T-helper 1 cell treated with Interleukin-12 subunit alpha and Interleukin-12 subunit beta and Interleukin-4 antibody, amounts not matched to agents 30 ng/mL and 1 ng/mL, for 36 hours (primary cell): ENCODE measurements at regions not wholly inside any gene's neighbourhood (a gene's known extent, or its start where the extent isn't known, plus 50 kb on each side); places are given as distances from the start of the nearest gene placed in this dataset.

Source experiments
- intact Hi-C: fragments of 100-400 bp; cut with micrococcal nuclease; formaldehyde crosslinking; loops from one replicate; pipeline ENCODE4 v1.15.1; 2024

DNA sequence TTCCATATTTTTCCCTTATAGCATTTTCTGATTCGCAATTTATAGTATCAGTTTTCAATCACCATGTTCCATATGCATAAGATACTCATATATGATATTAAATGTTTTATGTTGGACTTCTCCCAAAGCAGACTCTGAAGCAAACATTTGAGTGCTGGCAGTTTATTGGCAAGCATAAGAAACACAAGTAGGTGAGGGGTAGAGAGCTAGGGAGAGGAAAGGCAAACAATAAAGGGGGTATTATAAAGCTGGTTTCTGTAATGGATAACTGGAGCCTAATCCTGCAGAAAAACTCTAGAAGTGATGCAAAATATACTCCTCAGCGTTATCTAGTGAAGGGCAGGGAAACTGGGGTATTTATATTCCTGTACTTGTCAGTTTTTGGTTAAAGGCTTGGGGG, 491.5 kb upstream of the TGFBR2 start:
- intact Hi-C loops: loop anchor here (5.0 to 10.0 kb wide), 3 partner anchors 492 to 1020 kb away; partner anchors contain the start of gene TGFBR2

DNA sequence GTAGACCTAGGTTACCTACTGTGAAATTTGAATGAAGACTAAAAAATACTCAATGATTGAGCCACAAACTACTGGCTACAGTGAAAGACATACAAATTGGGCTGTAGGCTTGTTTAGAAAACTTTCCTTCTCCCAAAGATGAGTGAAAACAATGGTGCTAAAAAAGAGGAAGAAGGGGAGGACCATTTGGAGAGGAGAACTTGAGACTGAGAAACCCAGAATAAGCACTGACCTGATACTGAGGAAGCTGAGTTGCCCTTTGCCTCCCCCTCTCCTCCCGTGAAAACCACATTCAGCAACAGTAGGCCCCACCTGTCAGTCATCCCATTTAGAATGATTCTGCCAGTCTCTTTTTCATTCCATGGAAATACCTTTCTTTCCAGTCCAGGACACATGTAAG, 484.0 kb upstream of the TGFBR2 start:
- intact Hi-C loops: no loop called here

DNA sequence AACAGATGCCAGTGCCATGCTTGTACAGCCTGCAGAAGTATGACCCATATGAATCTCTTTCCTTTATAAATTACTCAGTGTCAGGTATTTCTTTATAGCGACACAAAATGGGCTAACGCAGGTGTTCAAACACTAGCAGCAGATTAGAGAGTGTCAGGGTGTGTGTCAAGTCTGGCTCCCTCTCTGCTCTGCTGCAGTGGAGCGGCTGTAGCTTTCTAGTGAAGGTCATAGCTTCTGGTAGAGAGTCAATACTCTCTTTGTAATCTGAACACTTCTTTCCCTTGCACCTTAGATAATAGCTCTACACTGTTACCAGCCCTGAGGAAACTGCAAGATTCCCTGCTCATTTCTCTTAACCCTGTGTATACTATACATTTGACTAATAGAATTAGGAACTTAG, 483.2 kb upstream of the TGFBR2 start:
- intact Hi-C loops: no loop called here

DNA sequence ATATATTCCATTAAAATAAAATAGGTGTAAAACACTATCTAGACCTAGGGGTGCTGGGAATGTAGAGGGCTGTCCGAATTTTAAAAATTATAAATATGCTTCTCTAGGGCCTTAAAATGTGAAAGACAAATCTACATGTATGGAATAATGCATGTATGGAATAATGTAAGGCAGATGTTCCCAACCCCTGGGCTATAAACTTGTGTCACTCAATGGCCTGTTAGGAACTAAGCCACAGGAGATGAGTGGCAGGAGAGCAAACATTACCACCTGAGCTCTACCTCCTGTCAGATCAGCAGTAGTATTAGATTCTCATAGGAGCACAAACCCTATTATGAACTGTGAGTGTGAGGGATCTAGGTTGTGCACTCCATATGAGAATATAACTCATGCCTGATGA, 482.6 kb upstream of the TGFBR2 start:
- intact Hi-C loops: no loop called here

DNA sequence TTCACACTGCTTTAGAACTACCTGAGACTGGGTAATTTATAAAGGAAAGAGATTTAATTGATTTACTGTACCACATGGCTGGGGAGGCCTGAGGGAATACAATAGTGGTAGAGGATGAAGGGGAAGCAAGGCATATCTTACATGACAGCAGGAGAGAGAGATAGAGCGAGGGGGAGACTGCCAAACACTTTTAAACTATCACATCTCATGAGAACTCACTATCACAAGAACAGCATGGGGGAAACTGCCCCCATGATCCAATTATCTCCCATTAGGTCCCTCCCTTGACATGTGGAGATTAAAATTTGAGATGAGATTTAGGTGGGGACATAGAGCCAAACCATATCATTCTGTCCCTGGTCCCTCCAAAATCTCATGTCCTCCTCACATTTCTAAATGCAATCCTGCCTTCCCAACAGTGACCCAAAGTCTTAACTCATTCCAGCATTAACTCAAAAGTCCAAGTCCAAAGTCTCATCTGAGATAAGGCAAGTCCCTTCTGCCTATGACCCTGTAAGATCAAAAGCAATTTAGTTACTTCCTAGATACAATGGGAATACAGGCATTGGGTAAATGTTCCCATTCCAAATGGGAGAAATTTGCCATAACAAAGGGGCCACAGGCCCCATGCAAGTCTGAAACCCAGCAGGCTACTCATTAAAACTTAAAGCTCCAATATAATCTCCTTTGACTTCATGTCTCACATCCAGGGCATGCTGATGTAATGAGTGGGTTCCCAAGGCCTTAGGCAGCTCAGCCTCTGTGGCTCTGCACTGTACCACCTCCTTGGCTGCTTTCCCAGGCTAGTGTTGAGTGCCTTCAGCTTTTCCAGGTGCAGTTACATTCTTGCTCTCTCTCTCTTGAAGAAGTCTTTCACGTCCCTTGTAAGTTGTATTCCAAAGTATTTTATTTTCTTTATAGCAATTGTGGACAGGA, 481.7 kb upstream of the TGFBR2 start:
- intact Hi-C loops: no loop called here

DNA sequence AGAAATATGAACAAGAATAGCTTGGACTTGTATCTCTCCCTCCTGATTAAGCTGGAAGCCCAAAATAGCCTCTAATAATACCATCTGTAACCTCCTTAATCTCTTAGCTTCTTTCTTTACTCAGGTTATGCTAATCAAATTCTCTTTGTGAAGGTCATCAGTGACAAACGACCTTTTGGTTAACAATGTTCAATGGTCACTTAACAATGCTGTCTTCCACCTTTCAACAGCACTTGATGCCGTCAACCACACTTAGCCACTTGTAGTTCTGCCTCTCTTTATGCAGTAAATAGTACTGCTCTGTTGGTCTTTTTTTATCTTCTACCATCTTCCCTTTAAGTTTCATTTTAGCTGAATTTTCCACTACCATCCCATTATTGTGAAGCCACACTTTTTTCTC, 476.6 kb upstream of the TGFBR2 start:
- intact Hi-C loops: no loop called here

DNA sequence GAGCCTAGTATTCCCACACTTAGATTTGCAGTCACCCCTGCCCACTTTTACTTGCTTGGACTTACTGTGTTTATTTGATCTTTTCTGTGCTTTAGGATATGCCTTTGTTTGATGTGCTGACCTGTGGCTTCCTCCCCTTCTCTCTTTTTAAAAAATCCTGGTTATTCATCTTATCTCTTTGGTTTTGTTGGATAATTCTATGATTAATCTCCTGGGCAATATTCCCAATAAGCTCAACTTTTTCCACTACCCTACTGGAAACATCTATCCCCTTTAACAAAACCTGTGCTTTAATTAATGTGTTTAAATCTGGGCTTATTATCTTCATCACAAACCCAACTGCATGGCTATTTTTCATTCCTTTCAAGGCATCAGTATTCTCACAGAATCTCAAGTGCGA, 476.0 kb upstream of the TGFBR2 start:
- intact Hi-C loops: no loop called here

DNA sequence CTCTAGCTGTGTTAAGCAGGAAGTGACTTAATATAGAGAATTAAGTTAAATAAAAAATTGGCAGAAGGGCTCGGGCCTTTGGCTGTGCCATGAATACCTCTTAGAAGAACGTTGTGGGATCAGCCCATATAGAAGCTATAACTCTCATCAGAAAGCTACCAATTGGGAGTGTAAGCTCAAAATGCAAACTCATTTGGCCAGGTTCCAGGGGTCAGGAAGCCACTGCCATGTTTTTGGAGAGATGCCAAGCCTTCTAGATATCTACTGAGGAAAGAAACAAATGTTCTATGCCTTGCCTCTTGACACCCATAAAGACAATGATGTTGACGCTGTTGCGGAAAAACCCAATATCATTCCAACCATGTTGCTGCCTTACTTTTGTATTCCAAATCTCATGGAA, 475.2 kb upstream of the TGFBR2 start:
- intact Hi-C loops: no loop called here

DNA sequence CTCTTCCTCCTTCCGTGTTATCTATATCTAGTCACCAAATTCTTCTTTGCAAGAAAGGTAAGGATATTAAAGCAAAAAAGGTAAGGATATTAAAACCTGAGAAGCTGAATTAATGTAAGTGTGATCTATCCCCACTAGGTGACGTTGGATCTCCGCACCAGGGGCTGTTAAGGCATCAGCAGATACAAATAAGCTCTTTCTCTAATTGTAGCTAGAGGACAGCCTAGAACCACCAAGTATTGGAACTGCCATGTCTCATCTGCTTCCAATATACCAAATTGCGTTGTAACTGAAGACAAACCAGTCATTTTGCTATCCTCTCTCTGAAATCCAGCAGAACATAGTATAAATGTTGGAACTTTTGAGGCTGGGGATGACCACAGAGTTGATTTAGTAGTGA, 471.2 kb upstream of the TGFBR2 start:
- intact Hi-C loops: no loop called here

DNA sequence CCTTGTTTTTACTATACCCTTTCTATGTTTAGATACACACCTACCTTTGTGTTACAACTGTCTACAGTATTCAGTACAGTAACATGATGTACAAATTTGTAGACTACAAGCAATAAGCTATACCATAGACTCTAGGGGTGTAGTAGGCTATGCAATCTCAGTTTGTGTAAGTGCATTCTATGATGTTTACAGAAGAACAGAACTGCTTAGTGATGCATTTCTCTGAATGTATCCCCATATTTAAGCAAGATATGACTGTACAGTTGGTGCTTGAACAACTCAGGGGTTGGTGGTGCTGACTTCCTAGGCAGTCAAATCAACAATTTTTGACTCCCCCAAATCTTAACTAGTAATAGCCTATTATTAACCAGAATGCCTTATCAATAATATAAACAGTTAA, 467.1 kb upstream of the TGFBR2 start:
- intact Hi-C loops: no loop called here

DNA sequence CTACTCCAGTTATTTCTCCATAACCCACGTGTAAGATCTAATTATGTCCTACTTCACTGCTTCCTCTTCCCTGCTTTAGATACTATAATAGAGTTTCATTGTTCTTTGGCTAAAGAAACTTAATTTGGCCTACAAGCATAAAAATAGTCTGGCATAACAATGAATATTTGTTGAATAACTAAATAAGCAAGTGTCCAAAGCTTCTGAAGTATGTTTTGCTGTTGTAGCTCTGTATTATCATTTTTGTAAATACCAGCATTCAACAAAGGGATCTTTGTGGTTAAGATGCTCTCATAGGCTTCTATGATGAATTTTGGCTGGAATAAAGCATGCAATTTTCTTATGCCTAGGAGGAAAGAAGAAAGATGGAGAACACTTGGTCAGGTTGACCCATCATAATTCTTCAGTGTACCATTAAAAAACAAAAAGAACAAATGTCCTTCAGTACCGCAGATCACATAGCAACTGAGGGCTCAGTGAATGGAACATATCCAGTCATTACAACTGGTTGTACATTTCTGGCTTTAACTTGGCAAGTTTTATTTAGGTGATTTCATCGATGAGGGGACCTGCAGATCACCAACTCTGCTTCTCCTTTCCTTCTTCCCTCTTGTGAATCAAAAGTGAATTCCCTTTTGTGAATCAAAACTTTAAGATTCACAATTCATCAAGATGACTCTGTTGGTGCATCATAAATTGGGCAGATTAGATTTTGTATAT, 465.9 kb upstream of the TGFBR2 start:
- intact Hi-C loops: no loop called here

DNA sequence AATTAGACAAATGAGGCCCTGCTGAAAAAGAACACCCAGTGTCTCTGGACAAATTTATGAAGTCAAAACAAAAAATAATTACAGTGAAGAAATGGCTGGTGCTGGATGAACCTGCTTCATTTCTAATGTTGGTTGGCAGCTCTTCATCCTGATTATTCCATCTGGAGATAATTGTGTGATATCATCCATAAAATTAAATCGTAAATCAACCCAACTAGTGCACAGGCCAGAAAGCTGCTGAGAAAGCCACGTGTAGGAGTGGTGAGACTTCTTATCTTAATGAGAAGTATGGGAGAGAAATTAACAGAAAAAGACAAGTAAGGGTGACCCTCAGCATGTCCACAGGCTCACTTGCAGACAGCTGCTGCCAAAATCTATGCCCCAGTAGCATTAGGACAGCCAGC, 465.2 kb upstream of the TGFBR2 start:
- intact Hi-C loops: no loop called here

DNA sequence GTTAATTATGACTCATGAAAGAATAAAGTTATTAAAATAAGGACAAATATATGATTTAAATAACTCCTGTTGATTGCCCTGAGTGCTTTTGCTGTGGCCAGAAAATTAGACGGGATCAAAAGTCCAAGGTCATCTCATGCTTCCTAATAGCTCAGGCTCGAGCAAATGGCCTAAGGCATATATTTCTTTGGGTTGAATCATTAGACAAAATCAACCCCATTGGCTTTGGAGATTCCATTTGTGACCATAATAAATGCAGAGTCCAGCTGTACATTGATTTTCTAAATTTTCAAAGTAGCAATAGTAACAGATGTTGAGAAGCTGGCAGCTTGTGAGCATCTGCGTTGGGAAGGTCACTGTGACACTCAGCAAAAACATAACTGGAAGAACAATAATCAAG, 464.5 kb upstream of the TGFBR2 start:
- intact Hi-C loops: no loop called here

DNA sequence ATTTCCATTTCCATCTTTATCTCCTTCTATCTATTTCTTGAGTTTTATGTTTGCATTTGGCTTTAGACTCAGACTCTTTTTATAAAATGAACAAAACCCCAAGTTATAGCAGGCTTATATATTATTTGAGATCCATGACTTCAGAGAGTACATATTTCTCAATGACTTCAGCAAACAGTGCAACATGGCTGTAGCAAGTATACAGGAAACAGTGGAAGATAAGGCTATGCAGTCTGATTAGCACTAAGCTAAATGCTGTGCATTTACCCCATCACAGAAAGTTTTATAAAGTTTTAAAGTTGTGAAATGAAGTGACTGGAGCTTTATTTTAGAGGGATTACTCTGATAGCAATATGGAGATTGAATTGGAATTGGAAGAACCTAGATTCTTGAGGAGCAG, 463.5 kb upstream of the TGFBR2 start:
- intact Hi-C loops: no loop called here

DNA sequence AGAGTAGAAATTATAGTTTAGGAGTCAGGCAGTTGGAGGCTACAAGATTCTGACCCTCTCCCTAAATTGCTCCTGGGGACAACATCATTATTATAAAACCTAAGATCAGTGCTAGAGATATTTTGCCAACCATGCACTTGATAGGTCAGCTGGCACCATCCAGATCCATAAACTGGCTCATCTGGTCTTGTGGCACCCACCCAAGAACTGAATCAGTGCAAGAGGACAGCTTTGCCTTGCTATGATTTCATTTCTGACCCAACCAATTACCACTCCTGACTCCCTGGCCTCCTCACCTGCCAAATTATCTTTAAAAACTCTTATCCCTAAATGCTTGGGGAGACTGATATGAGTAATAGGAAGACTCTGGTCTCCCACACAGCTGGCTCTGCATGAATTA, 461.1 kb upstream of the TGFBR2 start:
- intact Hi-C loops: no loop called here

DNA sequence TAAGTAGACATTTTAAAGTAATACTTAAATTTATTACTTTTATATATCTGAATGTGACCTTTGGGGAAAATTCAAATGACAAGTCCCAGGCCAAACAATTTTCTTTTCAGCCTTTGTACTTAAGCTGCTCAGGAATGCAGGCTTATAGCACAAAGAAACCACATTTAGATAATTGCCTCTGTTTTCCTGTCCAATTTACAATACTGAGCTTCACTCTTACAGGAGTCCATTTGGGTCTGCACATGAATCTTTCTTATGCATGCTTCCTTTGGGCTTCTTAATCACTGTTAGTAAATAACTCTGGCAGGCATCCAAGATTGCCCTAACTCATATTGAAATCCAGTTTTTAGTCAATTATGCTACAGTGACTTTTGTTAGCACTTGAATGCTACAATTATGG, 459.4 kb upstream of the TGFBR2 start:
- intact Hi-C loops: no loop called here

DNA sequence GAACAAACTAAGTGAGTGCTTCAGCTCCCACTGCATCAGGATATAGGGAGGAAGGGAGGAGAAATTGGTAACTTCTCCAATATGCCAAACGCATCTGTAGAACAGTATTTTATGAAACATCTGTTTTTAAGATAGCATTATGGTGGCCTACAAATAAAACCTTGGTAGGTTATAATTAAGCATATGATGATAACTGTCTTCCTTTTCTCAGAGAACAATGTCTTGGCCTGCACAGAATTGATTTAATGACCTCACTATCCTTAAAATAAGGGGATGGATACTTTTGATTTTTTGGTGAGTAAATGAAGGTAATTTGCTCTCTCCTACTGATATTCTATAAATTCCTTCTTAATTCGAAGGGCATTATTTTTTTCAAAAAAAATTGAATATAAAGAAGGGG, 451.5 kb upstream of the TGFBR2 start:
- intact Hi-C loops: no loop called here

DNA sequence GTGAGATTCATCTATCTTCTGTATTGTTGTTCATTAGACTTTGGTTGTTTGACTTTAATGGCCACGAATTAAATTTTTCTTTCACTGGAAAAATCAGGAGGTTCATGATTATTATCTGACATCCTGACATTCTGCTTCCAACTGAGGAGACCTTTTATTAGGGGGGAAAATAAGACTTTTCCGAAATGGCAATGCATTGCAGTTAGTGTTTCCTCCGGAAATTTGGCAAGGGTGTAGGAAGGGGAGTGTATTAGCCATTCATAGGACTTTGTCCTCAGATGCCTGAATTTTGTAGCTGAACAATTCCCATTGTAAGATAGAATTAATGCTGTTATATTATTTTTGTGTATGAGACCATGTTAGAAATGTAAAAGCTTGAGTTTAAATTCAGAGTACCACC, 450.6 kb upstream of the TGFBR2 start:
- intact Hi-C loops: no loop called here

DNA sequence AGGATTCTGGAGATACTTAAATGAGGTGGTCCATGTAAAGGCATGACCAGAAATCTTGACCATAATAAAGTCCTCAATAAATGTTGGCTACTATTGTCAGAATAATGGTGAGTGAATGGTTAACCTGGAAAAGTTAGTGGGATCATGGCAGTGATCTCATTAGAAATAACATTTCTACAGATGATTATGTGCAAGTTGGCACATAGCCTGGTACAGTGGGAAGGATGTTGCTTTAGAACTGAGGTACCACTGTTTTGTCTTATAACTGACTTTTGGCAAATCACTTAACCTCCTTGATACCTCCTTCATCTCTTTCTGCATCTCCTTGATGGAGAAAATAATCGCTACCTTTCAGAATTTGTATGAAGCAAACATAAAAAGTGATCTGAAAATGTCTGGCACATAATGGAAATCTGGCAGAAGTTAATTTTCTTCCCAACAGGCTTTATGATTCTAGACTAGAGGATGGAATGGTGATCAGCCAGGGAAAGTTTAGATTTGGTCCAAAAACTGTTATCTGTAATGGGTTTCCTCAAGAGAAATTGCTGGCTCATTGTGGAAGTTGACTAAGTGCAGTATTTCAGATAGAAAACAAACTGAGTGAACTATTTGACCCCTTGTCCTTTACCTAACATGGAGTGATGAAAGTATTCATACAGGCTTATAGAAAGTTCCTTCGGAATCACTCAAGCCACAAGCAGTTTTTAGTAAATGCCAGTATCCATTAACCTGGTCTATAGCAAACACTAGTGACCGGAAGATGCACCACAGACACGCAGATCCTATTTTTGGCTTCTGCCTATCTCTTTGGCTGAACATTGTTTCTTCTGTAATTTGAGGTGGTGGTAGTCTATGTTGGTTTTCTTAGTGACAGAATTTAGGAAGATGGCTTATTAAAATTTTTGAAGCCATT, 449.6 kb upstream of the TGFBR2 start:
- intact Hi-C loops: no loop called here

DNA sequence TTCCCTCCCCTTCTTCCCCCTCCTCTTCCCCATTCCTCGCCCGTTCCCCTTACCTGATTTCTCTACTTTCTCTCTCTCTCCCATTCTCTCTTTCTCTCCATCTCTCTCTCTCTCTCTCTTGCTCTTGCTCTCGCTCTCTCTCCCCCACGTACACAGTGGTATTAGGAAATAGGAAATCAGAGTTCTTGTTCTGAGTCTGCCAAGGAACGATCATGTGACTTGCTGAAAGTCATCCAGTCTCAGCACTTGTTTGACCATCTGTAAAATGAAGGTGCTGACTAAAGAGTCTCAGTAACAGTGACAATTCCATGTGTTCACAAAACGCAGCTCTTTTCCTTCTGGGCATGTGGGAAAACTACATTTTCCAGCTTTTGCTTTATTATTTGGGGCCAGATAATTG, 445.0 kb upstream of the TGFBR2 start:
- intact Hi-C loops: no loop called here

DNA sequence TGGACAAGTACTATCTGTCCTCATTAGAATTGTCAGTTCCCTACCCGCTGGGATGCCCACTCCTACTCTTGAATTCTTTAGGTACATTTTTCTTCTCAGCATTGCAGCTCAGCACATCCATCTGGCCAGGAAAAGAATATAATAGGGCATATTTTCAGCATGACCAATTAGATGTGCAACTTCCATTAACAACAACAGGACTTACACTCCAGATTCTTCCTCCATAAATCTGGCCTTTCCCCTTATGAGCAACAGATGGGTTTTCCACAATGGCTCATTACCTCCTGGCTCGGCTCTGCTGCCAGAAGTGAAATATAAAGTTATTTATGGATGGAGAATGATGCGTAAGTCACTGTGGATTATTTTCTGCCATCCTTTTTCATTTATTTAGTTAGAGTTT, 443.8 kb upstream of the TGFBR2 start:
- intact Hi-C loops: no loop called here

DNA sequence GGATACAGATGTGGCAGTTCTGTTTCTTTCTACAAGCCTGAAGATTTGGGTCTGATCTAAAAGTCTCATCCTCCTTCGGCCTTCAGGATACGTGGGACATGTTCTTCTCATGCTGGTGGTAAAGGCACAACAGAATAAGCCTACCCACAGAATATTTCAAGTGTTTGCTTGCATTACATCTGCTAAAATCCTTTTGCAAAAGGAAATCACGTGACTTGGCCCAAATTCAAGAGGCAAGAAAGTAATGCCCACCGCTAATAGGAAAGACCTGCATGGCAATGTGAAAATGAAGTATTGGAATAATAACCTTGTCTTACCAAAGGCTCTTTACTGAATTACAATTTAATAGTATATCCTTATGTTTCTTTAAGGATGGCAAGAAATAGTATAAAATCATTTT, 439.9 kb upstream of the TGFBR2 start:
- intact Hi-C loops: no loop called here
